Fibroblast of skin of right quadriceps (primary cell): ENCODE measurements at regions not wholly inside any gene's neighbourhood (a gene's known extent, or its start where the extent isn't known, plus 50 kb on each side); places are given as distances from the start of the nearest gene placed in this dataset.

ENCODE experiments used
- DNase-seq: peaks from one replicate; pipeline ENCODE4 v3.0.0-alpha.2; 2013

DNA sequence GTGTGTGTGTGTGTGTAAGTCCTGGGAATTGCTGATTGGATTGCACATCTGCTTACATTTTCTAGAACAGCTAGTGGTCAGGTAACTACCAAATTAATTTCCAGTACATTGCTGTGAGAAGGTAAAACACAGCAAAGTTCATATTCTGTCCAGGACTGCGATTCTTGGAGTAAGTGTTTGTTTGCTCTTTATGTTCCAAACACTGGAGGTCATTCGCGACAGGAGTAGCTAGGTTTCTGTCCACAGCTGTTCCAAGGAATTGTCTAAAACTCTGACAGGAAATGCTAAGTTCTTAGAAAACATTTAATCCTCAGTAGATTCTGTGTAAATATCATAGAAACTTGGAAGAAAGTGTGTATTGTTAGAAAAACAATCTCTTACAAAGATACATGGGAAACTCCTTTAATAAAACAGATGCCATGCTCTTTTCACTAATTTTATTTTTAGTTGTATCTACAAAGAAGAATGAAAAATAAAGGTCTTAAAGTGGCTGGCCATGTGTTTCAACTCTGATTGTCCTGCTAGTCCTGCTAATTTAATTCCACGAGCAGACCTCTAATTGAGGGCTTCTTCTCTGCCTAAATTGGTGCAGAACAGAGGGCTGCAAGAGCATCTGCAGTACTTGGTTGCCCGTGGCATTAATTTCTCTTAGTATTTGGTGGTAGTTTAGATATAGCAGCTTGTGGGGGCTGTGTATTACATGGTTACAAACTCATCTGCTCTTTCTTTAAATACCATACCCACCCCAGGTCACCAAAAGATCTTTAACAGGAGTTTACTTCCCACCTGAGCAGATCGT, 464.5 kb downstream of the RASEF start:
- no peak for DNase-seq

DNA sequence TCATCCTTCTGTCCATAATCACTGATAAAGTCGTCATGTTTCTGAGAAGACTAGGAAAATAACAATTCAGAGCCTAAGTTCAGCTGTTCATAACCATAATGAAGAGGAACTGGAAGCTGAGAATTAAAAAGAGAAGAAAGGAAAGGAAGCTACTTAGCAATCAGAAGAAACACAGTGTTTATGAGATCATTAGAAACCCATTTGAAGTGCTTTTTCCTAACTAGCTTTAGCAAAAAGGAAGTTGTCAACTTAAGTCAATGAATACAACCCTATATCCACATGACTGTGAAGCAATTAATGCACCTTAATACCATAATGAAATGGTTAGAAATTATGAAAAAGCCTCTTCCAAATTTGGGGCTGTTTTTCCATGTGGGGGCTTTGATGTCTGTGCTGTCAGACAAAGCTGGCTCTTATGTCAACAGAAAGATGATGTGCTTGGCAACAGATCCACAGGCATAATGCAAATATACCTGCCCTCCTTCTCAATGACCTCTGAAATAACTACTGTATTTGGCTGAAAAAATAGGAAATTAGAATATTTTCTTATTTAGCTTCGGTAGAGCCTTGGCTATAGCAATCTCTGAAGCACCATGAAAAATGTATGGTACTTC, 463.5 kb downstream of the RASEF start:
- DNase-seq = no peak

DNA sequence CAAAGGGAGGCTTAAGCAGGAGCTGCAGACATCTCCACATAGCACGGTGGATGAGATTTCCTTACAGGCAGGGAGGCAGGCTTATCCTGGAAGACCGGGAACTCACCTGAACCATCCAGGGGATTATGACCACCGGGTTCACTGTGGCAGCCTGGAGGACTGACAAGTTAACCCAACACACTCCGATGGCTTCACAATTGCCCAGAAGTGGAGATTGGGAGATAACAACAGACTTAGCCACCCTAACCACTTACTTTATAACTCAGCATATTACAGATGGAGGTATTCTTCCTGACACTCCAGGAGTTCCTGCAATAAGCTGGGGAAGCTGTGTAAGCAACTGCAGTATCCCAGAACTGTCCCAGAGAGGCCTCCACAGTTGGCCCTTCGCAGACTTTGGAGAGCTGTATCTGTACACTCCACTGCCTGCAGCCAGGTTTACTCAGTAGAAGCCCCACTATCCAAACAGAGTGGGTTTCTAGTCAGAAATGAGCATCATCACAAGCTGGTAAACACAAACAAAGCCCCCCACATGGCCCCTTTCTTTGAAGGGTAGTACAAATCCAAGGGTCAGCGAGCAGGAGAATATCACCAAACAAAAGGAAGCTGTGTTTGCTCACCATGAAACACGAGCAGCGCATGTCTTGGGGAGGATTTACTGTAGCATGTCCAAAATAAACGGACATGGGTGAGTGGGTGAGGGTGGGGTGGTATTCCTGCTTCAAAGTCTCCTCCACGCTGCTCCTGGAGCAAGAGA, 462.2 kb downstream of the RASEF start:
- no peak for DNase-seq

DNA sequence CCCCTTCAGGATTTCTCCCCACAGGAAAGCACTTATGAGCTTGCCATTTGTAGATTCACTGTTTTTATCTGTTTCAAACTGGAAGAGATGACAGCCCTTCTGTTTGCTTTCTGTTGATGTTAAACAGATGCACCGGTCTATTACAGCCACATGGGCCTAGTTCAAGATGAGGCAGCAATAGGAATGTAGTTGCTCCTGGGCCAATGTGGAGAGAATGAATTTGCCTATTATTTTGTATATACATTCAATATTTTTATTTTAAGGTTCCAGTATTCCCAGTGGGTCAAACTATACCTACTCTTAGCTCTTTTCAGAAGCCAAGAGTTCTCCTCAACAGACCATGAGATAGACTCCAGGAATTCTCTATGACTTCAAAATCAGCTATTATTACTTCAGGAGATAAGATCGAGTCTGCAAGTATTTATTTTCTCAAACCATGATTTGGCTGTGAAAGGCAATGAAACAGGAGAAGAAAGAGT, 461.6 kb downstream of the RASEF start:
- DNase-seq = peak; percentile 61

DNA sequence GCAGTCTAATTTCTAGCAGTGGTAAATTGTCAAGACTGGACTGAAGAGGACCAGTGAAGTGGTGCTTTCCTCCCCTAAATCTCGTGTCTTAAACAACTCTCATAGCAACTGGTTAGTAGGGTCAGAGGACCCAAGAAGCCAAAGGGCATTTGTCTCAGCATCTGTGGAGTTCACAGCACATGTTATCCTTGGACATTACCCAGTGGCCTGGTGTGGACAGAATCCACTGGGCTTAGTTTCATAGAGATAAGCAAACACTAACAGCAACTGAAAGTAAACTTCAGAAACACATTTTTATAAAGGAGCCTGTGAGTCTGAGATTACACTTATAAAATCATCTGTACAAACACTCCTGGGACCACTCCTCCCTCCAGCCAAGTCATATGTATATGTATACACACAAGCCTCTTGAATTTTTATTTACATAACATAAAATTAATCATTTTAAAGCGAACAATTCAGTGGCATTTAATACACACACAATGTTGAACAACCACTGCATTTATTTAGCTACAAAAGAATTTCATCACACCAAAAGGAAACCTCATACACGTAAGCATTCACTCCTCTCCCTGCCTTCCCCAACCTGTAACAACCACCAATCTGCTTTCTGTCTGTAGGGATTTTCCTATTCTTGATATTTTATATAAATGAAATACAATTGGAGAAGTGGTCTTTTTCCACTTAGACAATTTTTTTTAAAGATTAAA, 457.8 kb downstream of the RASEF start:
- DNase-seq = no peak

DNA sequence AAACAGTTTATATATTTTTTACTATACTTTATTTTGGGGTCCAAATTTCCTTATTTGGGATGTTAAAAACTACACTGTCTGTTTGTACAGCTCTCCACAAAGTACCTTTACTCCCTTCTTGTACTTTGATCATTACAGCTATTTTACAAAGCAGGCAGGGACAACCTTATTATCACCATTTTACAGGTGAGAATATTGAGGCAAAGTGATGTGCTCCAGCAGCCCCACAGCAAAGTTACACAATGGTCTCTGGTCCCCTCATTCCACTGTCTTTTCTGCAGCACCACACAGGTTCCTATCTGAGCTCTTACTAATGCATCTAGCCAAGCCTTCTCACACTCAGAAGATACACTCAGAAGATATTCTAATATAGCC, 457.3 kb downstream of the RASEF start:
- DNase-seq = no peak

DNA sequence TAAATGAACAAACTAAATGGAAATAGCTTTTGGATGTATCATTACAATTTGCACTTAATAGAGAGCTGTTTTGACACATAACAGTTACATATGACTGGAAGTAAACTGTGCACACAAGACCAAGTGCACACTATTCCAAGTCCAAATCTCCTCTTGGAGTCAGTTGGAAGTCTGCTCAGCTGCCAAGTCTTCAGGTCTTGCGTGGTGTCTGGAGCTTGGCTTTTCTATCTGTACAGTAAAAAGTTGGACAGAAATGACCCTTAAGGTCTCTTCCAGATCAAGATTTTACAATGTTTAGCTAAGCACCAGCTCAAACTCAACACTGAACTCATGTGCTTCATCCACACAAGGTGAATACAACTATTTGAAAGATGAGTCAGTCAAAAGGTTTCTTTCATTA, 456.9 kb downstream of the RASEF start:
- DNase-seq = no peak

DNA sequence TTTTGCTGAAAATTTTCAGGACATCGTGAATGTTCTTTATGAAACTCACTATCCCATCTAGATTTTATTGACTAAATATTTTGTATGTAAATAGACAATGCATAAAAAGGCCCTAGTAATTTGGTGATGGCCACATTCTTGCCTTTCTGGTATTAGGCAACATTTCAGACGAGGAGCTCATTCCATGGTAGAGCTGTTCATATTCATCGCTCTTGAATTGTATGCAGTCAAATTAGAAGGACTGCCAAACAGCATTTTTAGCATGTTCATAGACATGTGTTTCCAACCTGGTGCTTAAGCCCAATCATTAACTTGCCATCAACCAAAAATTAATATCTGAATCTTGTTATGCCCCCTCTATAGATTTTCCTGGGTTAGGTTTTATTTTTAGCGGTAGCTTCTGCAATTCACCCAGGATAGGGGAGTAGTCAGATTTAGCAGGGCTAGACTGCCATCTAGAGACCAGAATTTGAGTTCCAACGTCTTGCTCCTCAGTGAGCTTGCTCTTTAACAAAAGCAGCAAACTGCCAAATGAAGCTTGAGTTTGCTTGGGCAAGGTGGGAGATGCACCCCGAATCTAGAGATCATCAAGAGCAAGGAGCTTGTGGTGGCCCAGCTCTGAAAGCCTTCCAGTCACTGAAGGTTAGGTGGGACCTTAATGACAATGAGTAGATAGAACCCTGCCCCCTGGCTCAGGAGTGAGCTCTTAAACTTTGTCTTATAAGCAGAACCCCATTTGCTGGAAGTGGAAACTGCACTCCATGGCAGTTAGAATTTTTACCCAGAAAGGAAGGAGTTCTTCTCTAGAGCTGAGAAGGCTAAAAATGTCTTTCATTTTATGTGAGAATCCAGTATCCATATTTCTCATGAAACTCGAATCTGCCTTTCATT, 456.2 kb downstream of the RASEF start:
- DNase-seq = peak; percentile 70

DNA sequence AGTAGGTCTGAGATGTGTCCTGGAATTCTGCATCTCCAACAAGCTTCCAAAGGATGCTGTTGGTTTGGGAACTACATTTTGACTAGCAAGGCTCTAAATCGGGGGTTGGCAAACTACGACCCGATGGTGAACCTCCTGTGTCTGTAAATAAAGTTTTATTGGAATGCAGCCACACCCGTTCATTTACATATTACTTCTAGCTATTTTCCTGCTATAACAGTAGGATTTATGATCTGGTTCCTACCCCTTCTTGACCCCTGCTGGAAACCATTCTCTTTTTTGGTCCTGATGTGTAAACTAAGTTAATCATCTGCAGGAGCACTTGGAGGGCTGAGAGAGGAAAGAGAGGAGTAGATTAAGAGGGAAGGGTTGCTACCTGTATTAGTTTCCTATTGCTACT, 454.5 kb downstream of the RASEF start:
- DNase-seq = no peak

DNA sequence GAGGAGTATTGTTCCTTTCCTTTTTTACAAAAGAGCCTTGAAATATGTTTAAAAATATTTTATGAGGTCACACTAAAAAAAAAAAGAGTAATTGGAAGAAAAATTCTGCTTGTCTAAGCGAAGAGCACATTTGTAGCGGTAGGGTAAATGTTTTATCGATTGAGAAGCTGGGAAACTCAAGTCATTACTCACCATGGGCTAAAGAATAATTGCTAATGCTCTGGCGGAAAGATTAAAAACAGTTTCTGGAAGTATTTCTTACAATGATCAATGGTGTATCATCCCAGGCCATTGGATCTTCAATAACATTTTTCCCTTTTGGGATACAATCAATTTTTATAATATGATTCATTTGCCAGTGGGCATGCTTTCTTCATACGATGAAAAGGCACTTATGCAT, 450.0 kb downstream of the RASEF start:
- DNase-seq = no peak

DNA sequence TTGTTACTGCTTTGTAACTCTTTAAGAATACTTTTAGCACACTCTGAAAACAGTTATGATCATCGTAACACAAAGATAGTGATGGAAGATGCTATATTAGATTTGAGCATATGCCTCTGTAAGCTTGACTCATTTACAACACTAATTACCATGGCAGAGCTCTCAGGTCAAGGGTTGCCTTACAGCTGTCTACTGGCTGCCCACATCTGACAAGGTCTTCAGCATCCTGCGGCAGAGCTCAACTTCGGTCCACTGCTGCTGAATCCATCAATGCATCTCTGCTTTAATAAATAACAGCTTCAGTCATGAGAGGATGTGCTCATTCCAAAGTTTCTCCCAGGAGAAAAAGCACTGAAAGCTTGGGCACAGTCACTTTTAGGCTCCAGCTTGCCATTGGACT, 449.4 kb downstream of the RASEF start:
- no peak for DNase-seq

DNA sequence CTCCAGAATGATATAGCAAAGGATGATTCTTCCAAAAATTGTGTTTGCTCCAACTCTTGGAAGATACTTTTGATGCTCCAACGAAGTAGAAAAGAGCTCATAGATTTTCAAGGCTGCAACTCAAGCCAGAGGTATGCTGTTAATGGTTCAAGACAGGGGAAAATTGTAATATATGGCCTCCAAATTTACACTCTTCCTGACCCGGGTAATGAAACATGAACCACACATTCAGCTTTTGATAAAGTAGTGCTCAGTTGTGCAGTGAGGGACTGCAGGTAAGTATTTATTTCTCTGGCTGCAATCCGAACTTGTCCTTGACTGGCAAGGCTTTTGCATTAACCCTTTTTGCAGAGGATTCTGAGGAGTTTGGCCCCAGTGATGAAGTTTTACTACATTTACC, 446.4 kb downstream of the RASEF start:
- DNase-seq = no peak

DNA sequence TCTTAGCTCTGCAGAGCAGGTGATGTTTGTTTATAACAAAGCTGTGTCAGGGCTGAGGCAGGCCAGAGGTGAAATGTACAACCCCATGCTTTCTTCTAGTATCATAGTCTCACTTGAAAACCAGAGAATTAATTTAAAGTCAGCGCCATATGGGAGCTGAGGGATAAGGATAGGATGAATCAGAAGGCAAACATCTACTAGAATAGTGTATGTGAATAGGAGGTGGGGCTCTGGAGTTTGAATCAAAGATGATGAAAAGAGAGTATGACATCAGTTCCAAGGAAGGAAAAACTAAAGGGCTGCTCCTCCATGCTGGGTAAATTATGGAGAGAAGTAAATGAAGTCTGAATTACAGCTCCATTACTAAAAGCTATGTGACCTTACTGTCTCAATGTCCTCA, 441.5 kb downstream of the RASEF start:
- no peak for DNase-seq

DNA sequence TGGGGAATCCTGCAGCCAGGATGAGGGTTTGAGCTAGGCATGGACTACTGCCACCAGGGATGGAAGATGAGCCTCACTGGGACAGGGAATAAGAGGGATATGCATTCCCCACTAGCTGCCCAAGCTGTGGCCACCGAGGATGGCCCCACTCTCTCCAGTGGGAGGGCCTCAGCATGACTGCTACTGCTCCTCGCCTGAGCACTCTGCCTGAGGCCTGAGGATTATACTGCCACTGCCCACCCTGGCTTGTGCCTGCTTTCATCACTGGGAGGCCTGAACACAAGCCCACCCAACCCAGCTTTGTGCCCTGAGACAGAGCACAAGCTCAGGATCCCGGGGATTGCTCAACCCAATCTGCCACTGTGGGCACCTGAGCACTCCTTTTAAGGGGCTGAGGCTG, 425.6 kb downstream of the RASEF start:
- DNase-seq = no peak

DNA sequence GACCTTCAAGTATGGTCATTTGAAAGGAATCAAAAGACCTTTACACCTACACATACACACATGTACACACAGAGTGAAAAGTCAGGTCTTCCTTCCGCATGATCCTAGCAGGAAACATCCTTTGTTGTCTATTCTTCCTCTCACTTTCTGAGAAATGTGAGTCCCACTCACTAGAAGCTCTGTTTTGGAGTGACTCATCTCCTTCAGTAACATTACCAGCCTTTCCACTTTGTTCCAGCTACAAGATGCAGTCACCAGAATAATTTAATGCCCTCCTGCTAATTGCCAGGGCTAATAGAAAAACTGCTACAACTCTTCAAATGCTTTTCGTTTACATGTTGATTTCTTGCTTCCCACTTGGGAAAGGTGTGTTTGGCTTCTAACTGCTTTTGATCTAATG, 417.3 kb downstream of the RASEF start:
- DNase-seq = no peak

DNA sequence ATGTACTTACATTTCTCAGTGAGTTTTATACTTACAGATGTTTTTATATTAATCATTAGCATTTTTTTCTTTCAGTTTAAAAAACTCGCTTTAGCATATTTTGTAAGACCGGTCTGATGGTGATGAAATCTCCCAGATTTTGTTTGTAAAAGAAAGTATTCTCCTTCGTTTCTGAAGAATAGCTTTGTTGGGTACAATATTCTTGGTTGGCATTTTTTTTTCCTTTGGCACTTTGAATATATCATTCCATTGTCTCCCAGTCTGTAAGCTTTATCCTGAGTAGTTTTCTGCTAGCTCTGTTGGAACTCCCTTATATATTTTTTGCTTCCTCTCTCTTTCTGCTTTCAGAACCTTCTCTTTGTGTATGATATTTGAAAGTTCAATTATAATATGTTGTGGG, 412.6 kb downstream of the RASEF start:
- DNase-seq = no peak

DNA sequence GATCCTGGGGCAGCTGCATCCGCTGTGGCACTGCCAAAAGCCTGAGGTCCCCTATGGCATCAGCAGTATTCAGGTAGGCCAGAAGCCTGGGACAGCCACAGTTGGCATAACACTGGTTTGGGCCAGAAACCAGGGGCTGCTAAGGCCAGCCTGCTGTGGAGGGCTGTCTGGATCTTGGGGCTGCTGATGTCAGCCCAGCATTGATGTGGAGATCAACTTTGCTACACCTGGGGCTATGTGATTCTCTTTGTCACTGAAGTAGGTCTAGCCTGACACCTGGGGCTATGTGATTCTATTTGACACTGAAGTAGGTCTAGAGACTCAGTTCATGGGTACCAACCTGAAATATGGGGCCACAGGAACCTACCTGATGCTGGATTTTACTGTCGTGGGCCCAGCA, 411.5 kb downstream of the RASEF start:
- no peak for DNase-seq

DNA sequence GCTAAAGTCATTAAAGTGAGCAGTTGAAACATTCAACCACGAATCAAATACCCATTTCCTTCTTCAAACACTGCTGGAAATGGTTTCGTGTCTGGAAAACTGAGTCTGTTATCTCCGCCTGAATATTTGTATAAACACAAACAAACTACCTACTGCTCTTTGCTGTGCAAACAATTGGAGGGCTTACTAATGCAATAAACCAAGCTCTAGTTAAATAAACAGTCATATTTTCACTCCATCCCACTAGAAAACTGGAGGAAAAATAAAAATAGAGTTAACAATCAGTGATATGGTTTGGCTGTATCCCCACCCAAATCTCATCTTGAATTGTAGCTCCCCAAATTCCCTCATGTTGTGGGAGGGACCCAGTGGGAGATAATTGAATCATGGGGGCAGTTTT, 397.6 kb downstream of the RASEF start:
- DNase-seq = no peak

DNA sequence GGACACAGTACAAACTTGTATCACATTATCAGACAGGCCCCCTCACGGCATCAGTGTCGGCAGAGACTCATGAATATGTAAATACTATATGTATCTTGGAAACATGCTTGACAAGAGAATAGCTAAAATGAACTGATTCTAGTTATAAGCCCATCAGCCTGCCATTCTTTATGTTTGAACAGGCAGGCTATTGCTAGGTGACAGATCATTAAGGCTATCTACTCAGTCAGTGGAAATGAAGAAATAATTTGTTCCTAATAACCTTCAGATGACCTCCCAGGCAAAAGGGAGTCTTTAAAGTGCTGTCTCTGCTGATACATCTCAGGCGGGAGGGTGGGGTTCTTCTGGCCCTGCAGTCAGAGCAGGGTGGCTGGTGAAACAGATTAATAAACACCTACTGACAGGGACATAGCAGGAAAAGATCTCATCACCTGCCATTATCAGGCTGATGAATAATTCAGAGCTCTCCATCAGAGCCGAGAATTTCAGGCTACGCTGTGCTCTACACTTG, 394.2 kb downstream of the RASEF start:
- DNase-seq = no peak

DNA sequence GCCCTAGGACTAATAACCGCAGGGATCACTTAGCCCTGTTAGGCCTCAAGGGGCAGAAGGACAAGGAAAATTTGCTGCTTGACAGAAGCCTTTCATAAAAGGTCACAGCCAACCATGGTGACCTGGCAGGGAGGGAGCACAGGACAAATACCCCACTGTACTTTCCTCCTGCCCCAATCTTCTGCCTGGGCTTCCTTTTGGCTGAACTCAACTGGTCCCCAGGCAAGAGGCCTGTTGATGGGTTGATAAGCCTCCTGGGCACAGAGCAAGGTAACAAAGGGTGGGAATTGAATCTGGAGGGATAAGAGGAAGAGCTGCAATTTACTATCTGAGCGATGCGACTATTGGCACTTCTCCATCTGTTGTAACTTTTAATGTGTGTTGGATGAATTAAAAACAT, 392.9 kb downstream of the RASEF start:
- DNase-seq = no peak

DNA sequence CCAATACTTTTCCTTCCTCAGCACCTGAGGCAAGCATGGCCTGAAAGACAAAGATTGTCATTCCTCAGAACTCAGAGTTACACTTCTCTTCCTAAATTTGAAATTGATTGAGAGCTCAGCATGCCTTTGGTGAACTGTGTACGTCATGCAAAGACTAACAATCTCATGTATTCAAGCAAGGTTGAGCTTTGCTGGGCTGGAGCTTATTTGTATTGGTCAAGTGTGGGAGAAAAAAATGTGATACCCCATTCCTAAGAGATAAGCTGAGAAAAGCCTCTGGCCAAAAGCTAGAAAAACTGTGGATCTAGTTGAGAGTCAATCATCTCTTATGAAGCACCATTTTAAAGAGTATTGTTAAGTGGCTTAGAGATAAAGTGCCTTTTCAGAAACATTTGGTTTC, 392.2 kb downstream of the RASEF start:
- no peak for DNase-seq

DNA sequence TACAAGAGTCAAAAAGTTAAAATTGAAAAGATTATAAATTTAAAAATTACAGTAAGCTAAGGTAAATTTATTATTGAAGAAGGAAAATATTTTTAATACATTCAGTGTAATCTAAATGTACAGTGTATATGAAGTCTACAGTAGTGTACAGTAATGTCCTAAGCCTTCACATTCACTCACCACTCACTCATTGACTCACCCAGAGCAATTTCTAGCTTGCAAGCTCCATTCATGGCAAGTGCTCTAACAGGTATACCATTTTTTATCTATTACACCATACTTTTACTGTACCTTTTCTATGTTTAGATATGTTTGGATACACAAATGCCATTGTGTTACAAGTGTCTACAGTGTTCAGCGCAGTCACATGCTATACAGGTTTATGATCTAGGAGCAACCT, 389.7 kb downstream of the RASEF start:
- DNase-seq = no peak
